ENCODE measurements at regions not wholly inside any gene's neighbourhood (a gene's known extent, or its start where the extent isn't known, plus 50 kb on each side); places are given as distances from the start of the nearest gene placed in this dataset.

GRCh38 chr3:159845737-159846136 is 142.9 kb upstream of the IL12A start:
- Histone ChIP-seq H3K4me3 (ENCODE audit: low read length) (no peak overlapping the region), H3K9me3 (ENCODE audit: control insufficient read depth, low read length) (peaks cover 5% of the 10 kb centered on the region), H3K27me3 (ENCODE audit: control insufficient read depth, insufficient read depth, low read length, poor library complexity, severe bottlenecking) (no peaks in the 10 kb centered on the region), H3K36me3 (ENCODE audit: control insufficient read depth, insufficient read depth, low read length) (no peaks in the 10 kb centered on the region), H3K4me1 (ENCODE audit: control insufficient read depth, insufficient read depth, low read length) (no peaks in the 10 kb centered on the region), H3K9ac (ENCODE audit: extremely low read depth, low read length, poor library complexity, severe bottlenecking) (no peak overlapping the region), H3K27ac (ENCODE audit: low read depth, low read length) (no peak overlapping the region)
- Mint-ChIP-seq H3K4me1 (peaks cover 3% of the 10 kb centered on the region), H3K27ac (no peak overlapping the region), H3K9me3 (no peaks in the 10 kb centered on the region), H3K27me3 (ENCODE audit: insufficient read depth) (peaks cover 5% of the 10 kb centered on the region), H3K4me3 (no peak overlapping the region), H3K36me3 (ENCODE audit: low read depth) (peaks cover 2% of the 10 kb centered on the region)
- WGBS, 2 experiments (ENCODE audit: insufficient coverage in 1 of 2, insufficient read length in 1 of 2), result 97 to 100% methylated on average over 3 of the region's 3 CpGs
- DNase-seq, result no peak
- no peak for TF ChIP-seq CTCF (conservative IDR thresholded peaks at IDR 0.05)

- Histone ChIP-seq H3K4me3 (ENCODE audit: low read length) (no peak overlapping the region), H3K27ac (ENCODE audit: low read depth, low read length) (no peak overlapping the region), H3K27me3 (ENCODE audit: control insufficient read depth, insufficient read depth, low read length, poor library complexity, severe bottlenecking) (no peaks in the 10 kb centered on the region), H3K4me1 (ENCODE audit: control insufficient read depth, insufficient read depth, low read length) (no peaks in the 10 kb centered on the region), H3K9ac (ENCODE audit: extremely low read depth, low read length, poor library complexity, severe bottlenecking) (no peak overlapping the region), H3K36me3 (ENCODE audit: control insufficient read depth, insufficient read depth, low read length) (no peaks in the 10 kb centered on the region), H3K9me3 (ENCODE audit: control insufficient read depth, low read length) (peaks cover 5% of the 10 kb centered on the region)
- Mint-ChIP-seq H3K36me3 (ENCODE audit: low read depth) (peaks cover 2% of the 10 kb centered on the region), H3K4me1 (peaks cover 3% of the 10 kb centered on the region), H3K9me3 (no peaks in the 10 kb centered on the region), H3K27me3 (ENCODE audit: insufficient read depth) (peaks cover under 1% of the 10 kb centered on the region), H3K4me3 (no peak overlapping the region), H3K27ac (no peak overlapping the region)
- DNase-seq, result no peak
- 100% methylated on average over 1 of the region's 1 CpG; no CpG with 5 or more reads in 1 of the 2 experiments for WGBS, 2 experiments (ENCODE audit: insufficient coverage in 1 of 2, insufficient read length in 1 of 2)
- no peak for TF ChIP-seq CTCF (conservative IDR thresholded peaks at IDR 0.05)
Measured at GRCh38 chr3:159846255-159846654, 142.4 kb upstream of the IL12A start.

GRCh38 chr3:159848348-159849118 is 140.1 kb upstream of the IL12A start:
- Histone ChIP-seq H3K27ac (ENCODE audit: low read depth, low read length) (no peak overlapping the region), H3K9ac (ENCODE audit: extremely low read depth, low read length, poor library complexity, severe bottlenecking) (no peak overlapping the region), H3K4me3 (ENCODE audit: low read length) (no peak overlapping the region), H3K27me3 (ENCODE audit: control insufficient read depth, insufficient read depth, low read length, poor library complexity, severe bottlenecking) (no peaks in the 10 kb centered on the region), H3K4me1 (ENCODE audit: control insufficient read depth, insufficient read depth, low read length) (peaks cover 7% of the 10 kb centered on the region), H3K9me3 (ENCODE audit: control insufficient read depth, low read length) (peaks cover 5% of the 10 kb centered on the region), H3K36me3 (ENCODE audit: control insufficient read depth, insufficient read depth, low read length) (no peaks in the 10 kb centered on the region)
- H3K4me3 Mint-ChIP-seq, result no peak overlapping the region
- no peak for TF ChIP-seq CTCF (conservative IDR thresholded peaks at IDR 0.05)
- H3K27me3 Mint-ChIP-seq (ENCODE audit: insufficient read depth), result no peaks in the 10 kb centered on the region
- 90 to 95% methylated on average over 3 of the region's 3 CpGs for WGBS, 2 experiments (ENCODE audit: insufficient coverage in 1 of 2, insufficient read length in 1 of 2)
- H3K9me3 Mint-ChIP-seq, result no peaks in the 10 kb centered on the region
- H3K27ac Mint-ChIP-seq, result no peak overlapping the region
- peaks cover 14% of the 10 kb centered on the region for H3K4me1 Mint-ChIP-seq
- DNase-seq, result no peak
- H3K36me3 Mint-ChIP-seq (ENCODE audit: low read depth), result peaks cover 2% of the 10 kb centered on the region

Measured in endodermal cell (in vitro differentiated cells).